Ectodermal cell (in vitro differentiated cells): ENCODE measurements at regions not wholly inside any gene's neighbourhood (a gene's known extent, or its start where the extent isn't known, plus 50 kb on each side); places are given as distances from the start of the nearest gene placed in this dataset.

Source experiments
- H3K27ac ChIP-seq: 2 replicates; pipeline ENCODE4 v1.7.0; 2013; ENCODE audit warnings: mild to moderate bottlenecking, low read depth, low read length; ENCODE audit not compliant: insufficient read depth, poor library complexity, severe bottlenecking
- H3K27me3 ChIP-seq: 2 replicates; pipeline ENCODE4 v1.7.0; 2013; ENCODE audit warnings: mild to moderate bottlenecking, low read length; ENCODE audit not compliant: insufficient read depth, control insufficient read depth, poor library complexity, severe bottlenecking
- H3K36me3 ChIP-seq: one replicate; pipeline ENCODE4 v1.7.0; 2013; ENCODE audit warnings: low read length; ENCODE audit not compliant: control insufficient read depth, insufficient read depth
- H3K4me1 ChIP-seq: one replicate; pipeline ENCODE4 v1.7.0; 2013; ENCODE audit warnings: low read length; ENCODE audit not compliant: control insufficient read depth, insufficient read depth
- H3K4me3 ChIP-seq: 2 replicates; pipeline ENCODE4 v1.7.0; 2013; ENCODE audit warnings: low read depth, low read length, control low read depth; ENCODE audit not compliant: insufficient read depth
- H3K9me3 ChIP-seq: 2 replicates; pipeline ENCODE4 v1.7.0; 2013; ENCODE audit warnings: mild to moderate bottlenecking, low read length, moderate library complexity; ENCODE audit not compliant: control insufficient read depth
- WGBS, 2 experiments: methylation state at CpG; one replicate each; pipeline ENCODE4 v1.1.7; 2013; ENCODE audit warnings: missing lambda C conversion rate in 2 of 2; 5-methylcytosine and 5-hydroxymethylcytosine counted together

DNA sequence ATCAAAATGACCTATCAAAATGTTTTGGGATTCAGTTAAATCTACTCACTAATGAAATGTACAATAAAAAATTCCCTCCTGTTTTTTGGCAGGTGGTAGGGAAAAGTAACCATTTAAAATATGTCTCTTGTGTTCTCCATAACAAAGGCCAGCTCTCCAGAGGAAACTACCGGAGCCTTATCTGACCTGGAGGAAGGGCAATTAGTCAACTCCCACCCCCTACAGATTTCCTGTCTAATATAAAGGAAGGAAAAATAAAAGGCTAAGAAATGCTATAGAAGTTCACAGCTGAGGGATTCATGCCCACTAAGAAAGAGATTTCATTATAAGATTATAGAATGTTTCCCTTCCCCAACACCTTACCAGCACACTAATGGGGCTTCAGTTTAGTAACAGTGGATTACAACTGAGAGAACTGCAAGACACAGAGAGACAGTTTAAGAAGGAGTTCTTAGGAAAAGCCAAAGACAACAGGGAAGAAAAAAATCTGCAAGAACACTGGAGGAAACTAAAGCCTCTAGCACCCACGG lies 376.5 kb upstream of the KCNMB2 start:
- Histone ChIP-seq H3K4me1 (no peaks in the 10 kb centered on the region), H3K27me3 (no peaks in the 10 kb centered on the region), H3K4me3 (no peak overlapping the region), H3K36me3 (no peaks in the 10 kb centered on the region), H3K9me3 (no peaks in the 10 kb centered on the region), H3K27ac (peak overlapping the region; percentile 40)
- 39 to 50% methylated on average over 1 of the region's 2 CpGs for WGBS, 2 experiments

DNA sequence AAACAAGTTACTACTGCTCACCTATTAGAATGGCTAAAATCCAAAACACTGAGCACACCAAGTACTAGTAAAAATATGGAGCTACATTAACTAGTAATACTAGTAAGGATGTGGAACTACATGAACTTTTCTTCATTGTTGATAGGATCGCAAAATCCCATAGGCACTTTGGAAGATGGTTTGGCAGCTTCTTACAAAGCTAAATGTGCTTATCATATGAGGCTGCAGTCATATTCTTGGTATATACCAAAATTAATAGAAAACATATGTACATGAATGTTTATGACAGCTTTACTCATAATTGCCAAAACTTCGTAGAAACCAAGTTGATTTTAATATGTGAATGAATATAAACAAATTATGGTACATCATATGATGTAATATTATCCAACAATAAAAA lies 366.8 kb upstream of the KCNMB2 start:
- H3K4me3 ChIP-seq = no peak overlapping the region
- no peak overlapping the region for H3K27ac ChIP-seq
- WGBS, 2 experiments = 100% methylated on average over 1 of the region's 2 CpGs
- H3K4me1 ChIP-seq = no peaks in the 10 kb centered on the region
- H3K27me3 ChIP-seq = no peaks in the 10 kb centered on the region
- H3K36me3 ChIP-seq = no peaks in the 10 kb centered on the region
- no peaks in the 10 kb centered on the region for H3K9me3 ChIP-seq

DNA sequence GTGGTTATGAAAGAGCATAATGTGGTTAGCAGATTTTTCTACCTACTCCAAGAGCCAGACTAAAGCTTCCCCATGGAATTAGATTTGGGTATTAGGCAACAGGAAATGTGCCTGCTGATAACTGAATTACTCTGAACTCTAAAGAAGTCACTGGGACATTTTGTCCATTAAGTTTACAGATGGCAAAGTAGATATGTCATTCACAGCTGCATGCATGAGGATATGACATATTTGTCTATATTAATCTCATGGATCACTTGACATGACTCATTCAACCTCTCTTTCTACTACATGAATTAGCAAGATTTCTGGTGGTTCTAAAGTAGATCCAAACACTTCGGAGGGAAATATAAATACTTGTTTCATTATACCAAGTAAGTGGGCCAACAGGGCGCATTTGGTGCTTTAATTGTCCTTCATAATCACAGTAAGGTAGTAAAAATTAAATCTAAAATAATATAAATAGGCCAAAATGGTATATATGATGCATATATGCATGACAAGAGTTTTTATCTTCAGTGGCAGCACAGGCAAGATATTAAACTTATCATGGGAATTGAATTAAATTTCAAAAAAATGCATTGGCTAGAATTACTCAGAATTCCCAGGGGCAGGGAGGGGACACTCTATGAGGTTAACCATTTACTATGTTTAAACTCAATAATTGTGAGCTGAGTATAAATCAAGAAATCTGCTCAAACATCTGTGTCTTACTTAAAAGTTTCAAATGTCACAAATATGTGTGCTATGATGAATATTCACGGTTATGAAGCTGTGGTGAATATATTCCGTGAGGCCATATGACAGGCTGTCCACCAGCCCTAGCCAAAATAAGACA lies 365.3 kb upstream of the KCNMB2 start:
- Histone ChIP-seq H3K4me3 (no peak overlapping the region), H3K27ac (no peak overlapping the region), H3K4me1 (no peaks in the 10 kb centered on the region), H3K27me3 (no peaks in the 10 kb centered on the region), H3K9me3 (no peaks in the 10 kb centered on the region), H3K36me3 (no peaks in the 10 kb centered on the region)
- WGBS, 2 experiments = 93 to 100% methylated on average over 2 to 3 of the region's 4 CpGs

DNA sequence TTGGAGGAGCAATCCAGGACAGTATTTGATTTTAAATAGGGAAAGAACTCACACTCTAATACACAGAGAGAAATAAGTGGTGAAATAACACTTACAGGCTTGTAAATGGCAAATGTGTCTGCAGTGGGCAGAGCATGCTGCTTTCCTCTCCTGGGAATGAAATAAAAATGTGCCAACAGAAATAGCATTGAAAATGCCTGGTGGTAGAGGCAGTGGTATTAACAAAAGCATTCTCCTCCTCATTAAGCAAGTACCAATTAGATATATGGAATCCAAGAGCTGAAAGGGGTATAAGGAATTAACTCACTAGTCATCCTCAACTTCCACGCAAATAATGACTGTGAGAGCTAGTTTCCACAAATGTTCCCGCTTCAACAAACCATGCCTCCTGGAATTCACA lies 364.1 kb upstream of the KCNMB2 start:
- no peaks in the 10 kb centered on the region for H3K36me3 ChIP-seq
- H3K9me3 ChIP-seq = no peaks in the 10 kb centered on the region
- no peaks in the 10 kb centered on the region for H3K4me1 ChIP-seq
- no peak overlapping the region for H3K4me3 ChIP-seq
- H3K27me3 ChIP-seq = no peaks in the 10 kb centered on the region
- 93% methylated on average over 2 of the region's 2 CpGs for WGBS, 2 experiments
- no peak overlapping the region for H3K27ac ChIP-seq

DNA sequence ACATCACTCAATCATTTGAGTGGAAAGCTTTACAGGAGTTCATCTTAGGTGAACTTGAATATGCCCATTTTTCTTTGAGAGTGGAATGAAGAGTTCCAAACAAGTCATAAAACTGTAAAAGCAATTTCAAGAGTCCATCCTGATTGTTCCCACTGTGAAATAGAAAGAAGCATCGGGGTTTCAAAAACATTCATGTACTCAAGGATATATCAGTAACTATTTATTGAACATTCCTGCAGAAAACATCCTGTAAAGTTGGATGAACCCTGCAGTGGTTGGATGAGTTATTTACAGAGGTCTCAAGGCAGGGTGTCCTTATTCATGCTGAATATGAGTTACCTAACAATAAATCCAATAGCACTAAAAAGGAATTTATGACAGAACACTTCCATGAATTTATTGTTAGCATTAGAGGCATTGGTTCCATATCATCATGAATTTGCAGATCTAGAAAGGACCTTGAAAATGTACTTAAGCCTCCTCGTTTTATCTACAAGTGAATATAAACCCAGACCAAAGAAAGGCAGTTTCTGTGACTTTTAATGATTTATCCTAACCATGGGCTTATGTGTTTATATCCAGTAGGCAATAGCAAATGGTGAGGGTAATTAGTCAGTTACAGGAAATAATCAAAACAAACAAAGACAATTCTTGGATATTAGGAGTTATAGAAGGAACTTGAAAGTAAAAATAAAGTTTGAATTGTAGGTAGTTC lies 361.9 kb upstream of the KCNMB2 start:
- H3K4me1 ChIP-seq = no peaks in the 10 kb centered on the region
- H3K36me3 ChIP-seq = no peaks in the 10 kb centered on the region
- no peaks in the 10 kb centered on the region for H3K27me3 ChIP-seq
- no peak overlapping the region for H3K4me3 ChIP-seq
- no peaks in the 10 kb centered on the region for H3K9me3 ChIP-seq
- WGBS, 2 experiments = 80 to 100% methylated on average over 1 to 2 of the region's 2 CpGs
- no peak overlapping the region for H3K27ac ChIP-seq

DNA sequence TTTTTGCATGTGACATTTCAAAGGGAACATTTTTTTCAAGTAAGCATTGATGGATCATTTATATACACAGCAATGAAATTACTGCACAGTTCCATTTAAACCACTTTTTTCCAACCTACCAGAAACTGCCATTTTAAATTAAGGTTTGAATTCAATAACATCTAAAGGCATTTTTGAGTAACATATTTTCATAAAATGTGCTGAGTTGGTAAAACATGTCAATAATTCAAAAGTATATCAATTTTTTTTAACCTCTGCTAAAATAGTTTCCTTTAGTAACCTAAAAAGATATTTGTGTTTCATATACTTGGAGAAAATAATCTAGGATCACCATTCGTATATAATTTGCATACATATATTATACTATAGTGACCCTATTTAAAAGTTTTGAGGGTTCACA lies 355.1 kb upstream of the KCNMB2 start:
- H3K27me3 ChIP-seq = no peaks in the 10 kb centered on the region
- no peak overlapping the region for H3K4me3 ChIP-seq
- H3K9me3 ChIP-seq = no peaks in the 10 kb centered on the region
- H3K36me3 ChIP-seq = no peaks in the 10 kb centered on the region
- no peaks in the 10 kb centered on the region for H3K4me1 ChIP-seq
- WGBS, 2 experiments = no CpG with 5 or more reads among the region's 1 CpG
- H3K27ac ChIP-seq = no peak overlapping the region

DNA sequence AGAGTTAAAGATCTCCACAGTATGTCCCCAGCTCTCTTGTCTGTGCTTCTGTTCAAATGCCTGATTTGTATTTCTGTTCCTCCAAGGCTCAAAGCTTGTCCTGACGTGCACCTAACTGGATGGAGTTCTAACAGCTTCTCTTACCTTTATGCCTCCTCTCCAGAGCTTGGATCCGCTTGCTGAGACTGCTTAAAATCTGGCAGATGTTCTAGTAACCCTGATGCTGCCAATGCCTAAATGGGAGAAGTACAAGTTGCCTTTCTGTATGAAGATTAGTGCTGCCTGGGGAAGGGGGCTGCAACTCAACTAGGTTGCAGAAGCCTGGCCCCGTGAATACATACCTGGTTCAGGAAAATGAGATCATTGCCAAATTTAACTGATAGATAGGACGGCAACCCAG lies 354.5 kb upstream of the KCNMB2 start:
- WGBS, 2 experiments = 92% methylated on average over 4 of the region's 4 CpGs
- Histone ChIP-seq H3K4me3 (no peak overlapping the region), H3K9me3 (no peaks in the 10 kb centered on the region), H3K27ac (no peak overlapping the region), H3K36me3 (no peaks in the 10 kb centered on the region), H3K27me3 (no peaks in the 10 kb centered on the region), H3K4me1 (no peaks in the 10 kb centered on the region)

DNA sequence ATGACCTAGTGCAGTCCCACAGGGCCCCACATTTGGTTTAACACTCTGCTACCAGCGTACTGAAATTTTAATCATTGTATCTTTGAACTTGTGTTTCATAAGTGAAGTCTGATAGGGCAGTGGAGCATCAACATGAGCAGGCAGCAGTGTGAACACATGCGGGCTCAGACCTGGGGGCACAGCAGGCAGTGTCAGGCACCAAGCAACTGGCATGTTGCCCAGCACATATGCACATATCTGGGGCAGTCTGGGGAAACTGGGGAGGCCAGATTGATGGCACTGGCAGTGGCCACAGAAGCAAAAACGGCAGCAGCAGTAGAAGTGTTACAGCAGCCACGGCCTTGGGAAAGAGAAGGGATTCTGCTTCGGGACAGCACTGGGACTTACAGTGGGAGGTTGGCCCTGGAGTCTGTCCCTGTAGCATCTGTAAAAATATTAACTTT lies 353.9 kb upstream of the KCNMB2 start:
- Histone ChIP-seq H3K27ac (no peak overlapping the region), H3K4me3 (no peak overlapping the region), H3K36me3 (no peaks in the 10 kb centered on the region), H3K9me3 (no peaks in the 10 kb centered on the region), H3K27me3 (no peaks in the 10 kb centered on the region), H3K4me1 (no peaks in the 10 kb centered on the region)
- WGBS, 2 experiments = 82 to 90% methylated on average over 5 of the region's 5 CpGs

DNA sequence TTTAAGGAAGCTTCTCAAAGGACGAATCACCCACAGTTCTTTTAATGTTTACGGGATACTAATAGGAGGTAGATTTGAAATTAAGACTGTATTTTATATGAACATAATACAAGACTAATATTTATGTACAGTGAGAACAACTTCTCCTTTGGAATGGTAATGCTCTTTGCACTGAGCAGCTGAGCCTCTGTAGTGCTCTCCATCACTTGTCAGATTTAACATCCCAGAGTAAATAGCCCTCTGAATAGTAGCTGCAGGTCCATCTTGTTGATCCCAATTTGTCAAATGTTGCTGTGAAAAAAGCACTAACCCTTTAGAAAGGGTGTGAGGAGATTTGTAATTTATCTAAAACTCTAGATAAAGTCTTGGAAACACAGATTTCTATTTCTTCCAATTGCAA lies 351.4 kb upstream of the KCNMB2 start:
- H3K36me3 ChIP-seq = no peaks in the 10 kb centered on the region
- no peaks in the 10 kb centered on the region for H3K27me3 ChIP-seq
- no peak overlapping the region for H3K27ac ChIP-seq
- H3K4me3 ChIP-seq = no peak overlapping the region
- 83 to 100% methylated on average over 1 to 2 of the region's 2 CpGs for WGBS, 2 experiments
- H3K9me3 ChIP-seq = no peaks in the 10 kb centered on the region
- H3K4me1 ChIP-seq = no peaks in the 10 kb centered on the region

DNA sequence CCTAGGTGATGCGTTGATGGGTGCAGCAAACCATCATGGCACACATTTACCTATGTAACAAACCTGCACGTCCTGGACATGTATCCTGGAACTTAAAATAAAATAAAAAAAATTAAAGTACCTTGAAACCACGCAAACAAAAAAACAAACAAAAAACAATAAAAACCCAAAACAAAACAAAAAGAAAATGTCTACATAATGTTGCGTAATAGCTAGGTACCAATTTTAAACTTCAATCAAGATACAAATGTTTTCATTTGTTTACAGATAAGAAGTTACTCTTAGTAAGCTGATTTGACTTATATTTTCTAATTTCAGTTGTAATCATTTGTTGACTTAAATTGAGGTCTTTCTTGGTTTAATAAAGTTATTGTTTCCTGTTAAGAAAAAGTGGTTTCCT lies 349.6 kb upstream of the KCNMB2 start:
- no peaks in the 10 kb centered on the region for H3K9me3 ChIP-seq
- no peak overlapping the region for H3K4me3 ChIP-seq
- H3K27me3 ChIP-seq = no peaks in the 10 kb centered on the region
- 98 to 100% methylated on average over 2 to 4 of the region's 4 CpGs for WGBS, 2 experiments
- H3K27ac ChIP-seq = no peak overlapping the region
- H3K4me1 ChIP-seq = peaks cover 3% of the 10 kb centered on the region
- H3K36me3 ChIP-seq = no peaks in the 10 kb centered on the region
